Right ventricle myocardium inferior (tissue), 1 donor: ENCODE measurements at regions not wholly inside any gene's neighbourhood (a gene's known extent, or its start where the extent isn't known, plus 50 kb on each side); places are given as distances from the start of the nearest gene placed in this dataset.

Experiments
- ATAC-seq: fragments of 200-7000 bp; cut with Tn5 transposase; one replicate; pipeline ENCODE4 v1.9.1; 2020; ENCODE audit warnings: mild to moderate bottlenecking, moderate library complexity
- DNase-seq: peaks from one replicate; pipeline ENCODE4 v3.0.0; 2021; ENCODE audit errors: missing footprints
- intact Hi-C: fragments of 100-400 bp; cut with DNase I; formaldehyde crosslinking; loops from one replicate; pipeline ENCODE4 v1.11.0; 2022
- donor health status: DM: no; HTN: yes; CAD: no; lungs with severe emphysema.

DNA sequence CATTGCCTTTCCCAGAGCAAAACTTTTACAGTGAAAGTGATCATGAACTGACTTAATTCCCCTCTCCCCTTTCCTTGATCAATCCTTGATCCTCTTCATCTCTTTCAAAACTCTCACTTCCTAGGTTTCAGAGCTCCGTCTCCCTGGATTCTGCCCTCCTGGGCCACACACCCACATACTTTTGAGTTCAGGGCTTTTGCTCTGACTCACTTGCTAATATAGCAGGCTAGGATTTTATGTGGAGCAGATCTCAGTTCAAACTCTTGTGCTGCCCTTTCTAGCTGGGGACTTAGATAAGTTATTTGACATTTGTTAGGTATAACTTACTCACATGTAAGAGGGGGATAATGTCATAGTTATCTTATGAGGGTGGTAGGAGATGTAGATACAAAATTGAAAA lies 109.1 kb upstream of the MLIP start:
- DNase-seq = no peak
- intact Hi-C loops = no loop called here
- no peak for ATAC-seq

DNA sequence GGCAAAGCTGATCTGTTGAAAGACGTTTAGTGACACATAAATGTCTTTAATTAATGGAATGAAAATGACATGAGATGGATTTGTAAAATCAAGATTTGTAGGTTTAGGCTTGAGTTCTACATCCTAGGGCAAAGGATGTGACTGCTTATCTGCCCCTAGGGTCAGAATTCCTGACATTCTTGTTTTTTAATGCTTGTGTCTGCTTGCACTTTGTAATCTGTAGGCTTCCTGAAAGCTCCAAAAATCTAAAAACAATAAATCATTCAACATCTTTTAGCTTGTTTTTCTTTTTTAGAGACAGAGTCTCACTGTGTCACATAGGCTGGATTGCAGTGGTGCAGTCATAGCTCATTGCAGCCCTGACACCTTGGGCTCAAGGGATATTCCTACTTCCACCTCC lies 107.9 kb upstream of the MLIP start:
- ATAC-seq (no peak), DNase-seq (no peak)
- intact Hi-C loops = no loop called here

DNA sequence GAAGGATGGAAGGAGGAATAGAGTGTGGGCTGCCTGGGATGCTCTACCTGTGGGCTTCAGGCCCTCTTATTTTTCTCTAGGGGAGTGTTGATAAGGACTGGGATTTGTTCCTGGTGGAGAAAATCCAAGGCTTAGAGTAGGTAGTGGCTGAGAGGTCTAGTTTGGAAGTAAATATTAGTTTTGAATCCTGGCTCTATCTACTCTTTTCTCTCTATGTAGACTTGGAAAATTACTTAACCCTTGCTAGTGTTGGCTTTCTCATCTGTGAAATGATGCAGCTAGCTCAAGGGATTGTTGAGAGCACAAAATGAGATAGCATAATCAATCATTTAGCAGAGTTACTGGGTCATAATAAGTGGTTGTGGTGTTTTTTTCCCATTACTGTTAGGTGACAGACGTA lies 102.7 kb upstream of the MLIP start:
- DNase-seq (no peak), ATAC-seq (no peak)
- intact Hi-C loops = no loop called here

DNA sequence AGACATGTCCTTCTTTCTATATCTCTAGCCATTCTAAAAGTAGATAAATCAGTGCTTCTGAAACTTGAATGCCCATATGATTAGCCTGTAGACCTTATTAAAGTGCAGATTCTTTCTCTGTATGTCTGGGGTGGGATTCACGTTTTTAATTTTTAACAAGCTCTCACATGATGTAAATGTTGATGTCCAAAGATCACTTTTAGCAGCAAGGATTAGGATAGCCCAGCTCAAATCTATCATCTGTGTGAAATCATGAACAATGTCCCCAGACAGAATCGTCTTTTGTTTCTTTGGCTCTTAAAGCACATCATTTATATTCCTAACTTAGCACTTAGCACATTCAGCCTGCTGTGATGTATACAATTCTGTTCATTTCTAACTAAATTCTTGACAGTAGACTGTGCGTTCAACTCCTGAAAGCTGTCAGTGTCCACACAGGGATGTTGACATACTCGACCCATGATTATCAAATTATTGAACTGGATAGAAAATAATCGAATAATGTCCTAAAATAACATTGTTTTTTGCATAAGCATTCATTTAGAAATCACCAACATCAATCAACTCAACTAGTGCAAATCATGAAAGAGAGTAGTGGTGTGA lies 102.1 kb upstream of the MLIP start:
- DNase-seq (no peak), ATAC-seq (no peak)
- intact Hi-C loops = no loop called here

DNA sequence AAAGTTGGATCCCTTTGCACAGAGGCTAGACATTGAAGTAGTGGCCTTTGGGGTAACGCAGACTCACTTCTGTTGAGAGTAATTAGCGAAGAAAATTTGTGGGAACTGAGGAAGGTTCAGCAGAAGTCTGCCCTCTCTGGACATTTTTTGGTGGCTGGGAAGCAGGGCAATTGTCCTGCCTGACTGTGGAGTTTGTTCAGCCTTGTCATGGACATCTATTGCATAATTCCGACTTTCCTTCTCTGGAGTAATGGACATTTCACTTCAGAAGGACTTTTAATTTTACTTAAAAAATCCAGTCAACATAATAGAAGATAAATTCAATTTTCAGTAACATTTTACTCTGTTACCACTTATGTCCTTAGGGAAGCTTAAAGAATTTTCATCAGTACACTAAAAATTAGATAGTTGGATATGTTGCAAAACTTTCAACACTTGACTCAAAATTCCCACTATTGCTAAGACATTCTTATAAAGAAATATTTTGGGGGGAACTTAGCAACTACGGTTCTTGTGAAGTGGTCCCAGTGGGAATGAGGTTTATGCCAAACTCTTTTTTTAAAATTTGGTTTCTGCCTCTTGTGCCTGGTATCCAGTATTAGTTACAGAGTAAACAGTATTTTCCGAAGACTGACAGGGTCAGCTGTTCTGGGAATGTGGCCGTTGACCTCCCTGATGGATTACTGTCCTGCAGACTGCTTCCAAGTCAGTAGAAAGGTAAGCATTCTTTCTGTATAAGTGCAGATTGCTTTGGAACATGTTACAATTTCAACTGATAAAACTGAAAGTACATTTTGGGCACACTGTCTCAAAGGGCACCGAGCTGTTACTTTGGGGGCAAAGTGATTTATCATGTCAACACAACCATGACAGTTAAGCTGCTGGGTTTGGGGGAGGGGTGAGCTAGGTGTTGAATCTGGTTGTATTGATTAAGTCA lies 100.6 kb upstream of the MLIP start:
- intact Hi-C loops = no loop called here
- ATAC-seq (peak; percentile 88), DNase-seq (no peak)

DNA sequence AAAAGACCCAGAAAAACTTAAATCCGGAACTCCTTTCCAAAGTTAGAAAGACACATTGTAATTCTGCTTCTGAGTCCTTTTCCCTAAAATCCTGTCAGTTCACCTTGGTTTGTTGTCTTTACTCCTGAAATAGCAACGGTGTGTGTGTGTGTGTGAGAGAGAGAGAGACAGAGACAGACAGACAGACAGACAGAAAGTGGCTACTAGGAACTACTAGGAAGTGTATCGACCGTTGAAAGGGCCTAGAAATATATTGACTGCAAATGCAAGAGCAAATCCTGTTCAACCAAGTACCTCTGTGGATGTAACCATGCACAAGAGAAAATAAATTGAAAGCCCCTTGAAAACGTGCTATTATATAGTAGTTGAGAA lies 100.0 kb upstream of the MLIP start:
- intact Hi-C loops = no loop called here
- DNase-seq = no peak
- peak; percentile 46 for ATAC-seq

DNA sequence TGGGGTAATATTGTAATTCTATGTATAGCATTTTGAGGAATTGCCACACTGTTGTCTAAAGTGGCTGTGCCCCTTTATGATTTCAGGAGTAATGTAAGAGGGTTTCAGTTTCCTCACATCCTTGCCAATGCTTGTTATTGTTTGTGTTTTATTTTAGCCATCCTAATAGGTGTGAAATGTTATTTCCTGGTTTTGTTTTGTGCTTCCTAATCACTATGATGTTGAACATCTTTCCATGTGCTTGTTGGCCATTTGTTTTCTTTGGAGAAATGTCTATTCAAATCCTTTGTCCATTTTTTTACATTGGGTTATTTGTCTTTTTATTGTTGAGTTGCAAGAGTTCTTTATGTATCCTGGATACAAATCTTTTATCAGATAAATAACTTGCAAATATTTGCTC lies 97.3 kb upstream of the MLIP start:
- ATAC-seq = no peak
- no peak for DNase-seq
- intact Hi-C loops = no loop called here

DNA sequence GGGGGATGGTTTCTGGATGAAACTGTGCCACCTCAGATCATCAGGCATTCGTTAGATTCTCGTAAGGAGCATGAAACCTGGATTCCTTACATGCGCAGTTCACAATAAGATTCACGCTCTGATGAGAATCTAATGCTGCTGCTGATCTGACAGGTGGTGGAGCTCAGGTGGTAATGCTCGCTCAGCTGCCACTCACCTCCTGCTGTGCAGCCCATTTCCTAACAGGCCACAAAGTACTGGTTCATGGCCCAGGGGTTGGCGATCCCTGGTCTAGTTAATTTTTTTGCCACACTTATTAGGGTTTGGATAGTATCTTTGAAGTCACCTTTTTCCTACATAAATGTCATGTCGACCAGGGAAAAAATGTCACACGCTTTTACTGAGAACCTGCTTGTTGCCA lies 96.8 kb upstream of the MLIP start:
- intact Hi-C loops = no loop called here
- ATAC-seq (no peak), DNase-seq (no peak)

DNA sequence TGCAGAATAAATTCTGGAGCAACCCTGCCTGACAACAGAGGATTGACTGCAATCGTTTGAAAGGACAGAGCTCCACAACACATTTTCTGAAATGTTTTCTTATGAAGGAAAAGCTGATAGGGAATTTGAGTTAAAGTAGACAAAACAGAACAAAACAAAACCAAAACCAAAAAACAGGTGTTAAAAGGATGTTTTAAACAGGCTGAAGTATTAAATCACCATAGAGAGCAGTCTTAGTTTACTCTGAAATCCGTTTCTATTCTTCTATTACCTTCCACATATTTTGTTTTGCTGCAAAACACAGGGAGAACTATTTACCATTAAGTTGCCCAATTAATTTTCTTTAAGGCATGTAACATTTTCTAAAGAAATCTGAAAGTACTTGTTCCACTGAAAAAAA lies 93.4 kb upstream of the MLIP start:
- no peak for ATAC-seq
- intact Hi-C loops = no loop called here
- DNase-seq = no peak

DNA sequence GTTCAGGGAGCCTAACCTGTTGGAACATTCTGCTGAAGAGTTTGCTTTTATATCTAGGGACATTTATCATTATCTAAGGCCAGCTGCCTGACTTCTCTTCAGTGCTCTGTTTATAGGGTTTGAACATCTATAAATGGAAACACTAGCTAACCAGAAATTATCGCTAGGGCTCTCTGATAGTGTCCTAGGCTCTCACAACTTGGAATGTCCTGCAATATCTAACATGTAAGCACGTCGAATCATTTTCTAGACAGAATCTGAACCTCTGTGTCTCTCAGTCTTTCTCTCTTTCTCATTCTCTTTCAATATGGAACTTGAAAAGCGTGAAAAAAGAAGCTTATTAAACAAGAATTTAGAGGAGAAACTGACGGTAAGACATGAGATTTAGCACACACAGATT lies 92.5 kb upstream of the MLIP start:
- DNase-seq (no peak), ATAC-seq (peak; percentile 89)
- intact Hi-C loops = no loop called here

DNA sequence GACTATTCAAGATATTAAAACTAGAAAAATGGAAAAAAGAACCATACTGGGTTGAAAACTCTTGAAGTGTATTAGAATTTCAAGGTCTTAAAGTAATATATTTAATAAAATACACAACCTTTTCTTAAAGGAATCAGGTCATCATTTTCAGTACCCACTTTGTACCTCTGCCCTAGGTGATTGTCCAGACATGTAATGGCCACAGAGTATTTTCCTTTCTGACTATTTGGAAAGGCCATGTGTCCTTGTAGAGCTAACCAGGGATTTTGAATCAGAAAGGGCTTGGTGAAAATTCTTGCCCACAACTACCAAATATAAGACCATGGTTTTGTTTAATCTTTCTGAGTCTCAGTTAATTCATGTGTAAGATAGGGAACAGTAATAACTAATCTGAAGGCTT lies 91.4 kb upstream of the MLIP start:
- no peak for ATAC-seq
- no peak for DNase-seq
- intact Hi-C loops = no loop called here

DNA sequence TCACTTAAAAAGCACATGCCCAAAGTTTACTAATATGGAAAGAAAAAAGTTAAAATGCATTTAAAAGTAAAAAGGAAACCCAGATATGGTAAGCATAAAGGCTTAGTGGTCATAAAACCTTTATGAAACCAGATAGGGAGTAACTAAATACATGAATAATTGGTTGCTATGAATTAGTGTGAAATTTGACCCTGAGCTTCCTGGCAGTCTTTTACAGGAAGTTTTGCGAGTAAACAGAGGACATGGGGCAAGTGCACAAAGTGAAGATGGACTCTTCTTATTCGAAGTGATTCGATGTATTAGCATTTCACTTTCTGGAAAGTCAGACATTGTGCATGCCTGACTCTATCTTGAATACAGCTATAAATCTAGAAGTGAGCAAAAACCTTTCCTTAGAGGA lies 90.9 kb upstream of the MLIP start:
- ATAC-seq (peak; percentile 7), DNase-seq (no peak)
- intact Hi-C loops = no loop called here

DNA sequence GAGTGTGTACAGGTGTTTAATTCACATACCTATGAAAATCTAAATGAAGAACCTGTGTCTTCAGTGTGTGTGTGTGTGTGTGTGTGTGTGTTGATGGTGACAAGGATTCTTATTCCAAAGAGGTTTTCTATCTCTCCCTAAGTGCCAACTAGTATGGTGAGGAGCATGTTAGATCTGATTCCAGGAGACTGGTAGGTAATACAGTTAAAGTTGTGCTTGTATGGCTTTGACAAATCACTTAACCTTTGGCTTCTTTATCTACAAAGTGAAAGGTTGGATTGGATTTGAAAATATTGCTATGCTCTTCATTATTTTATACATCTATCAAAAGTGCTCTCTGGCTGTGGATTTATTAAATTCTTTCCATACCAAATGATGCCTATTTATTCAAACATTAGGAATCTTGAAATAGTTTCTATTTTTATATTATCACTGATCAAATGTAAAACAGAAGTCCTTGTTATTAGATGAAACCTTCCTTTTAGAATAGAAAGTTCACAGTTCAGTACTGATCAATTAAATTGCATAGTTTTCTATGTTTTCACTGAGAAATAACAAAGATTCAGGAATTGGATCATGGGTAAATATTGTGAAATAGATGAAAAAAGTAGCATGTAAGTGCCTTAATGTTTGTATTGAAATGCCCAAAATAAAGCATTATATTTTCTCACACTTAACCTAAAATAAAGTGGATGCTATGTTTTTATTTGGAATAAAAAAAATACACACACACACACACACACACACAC lies 84.4 kb upstream of the MLIP start:
- no peak for ATAC-seq
- intact Hi-C loops = no loop called here

DNA sequence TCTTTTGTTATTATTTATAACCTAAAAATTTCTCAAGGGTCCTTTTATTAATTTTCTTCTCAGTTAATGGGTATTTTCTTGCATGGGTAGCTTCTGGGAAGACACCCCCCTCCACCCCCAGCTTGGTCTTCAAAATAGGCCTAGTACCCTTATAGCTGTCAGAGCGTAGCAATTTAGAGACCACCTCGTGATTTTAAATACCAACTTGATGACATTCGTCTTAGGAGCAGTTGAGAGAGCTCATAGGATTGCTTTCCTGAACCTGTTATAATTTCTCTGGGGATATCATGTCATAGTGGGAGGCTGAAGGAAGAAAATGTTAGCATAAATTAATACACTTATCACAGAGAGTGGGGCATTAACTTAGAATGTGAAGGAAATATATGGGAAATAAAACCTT lies 83.1 kb upstream of the MLIP start:
- ATAC-seq (no peak), DNase-seq (no peak)
- intact Hi-C loops = no loop called here

More for the DNA sequence above, 84.4 kb upstream of the MLIP start:
- DNase-seq = no peak

DNA sequence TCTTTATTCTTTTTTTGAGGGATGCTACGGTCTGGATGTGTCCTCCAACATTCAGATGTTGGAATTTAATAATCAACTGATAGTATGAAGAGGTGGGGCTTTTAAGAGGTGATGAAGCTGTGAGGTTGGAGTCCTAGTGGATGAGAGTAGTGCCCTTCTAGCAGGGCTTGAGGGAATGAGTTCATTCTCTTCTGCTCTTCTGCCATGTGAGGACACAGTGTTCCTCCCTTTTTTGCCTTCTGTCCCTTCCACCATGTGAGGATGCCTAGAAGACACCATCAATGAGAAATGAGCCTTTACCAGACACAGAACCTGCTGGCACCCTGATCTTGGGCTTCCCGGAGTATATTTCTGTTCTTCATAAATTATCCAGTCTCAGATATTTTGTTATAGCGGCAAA lies 82.1 kb upstream of the MLIP start:
- intact Hi-C loops = no loop called here
- ATAC-seq = no peak

DNA sequence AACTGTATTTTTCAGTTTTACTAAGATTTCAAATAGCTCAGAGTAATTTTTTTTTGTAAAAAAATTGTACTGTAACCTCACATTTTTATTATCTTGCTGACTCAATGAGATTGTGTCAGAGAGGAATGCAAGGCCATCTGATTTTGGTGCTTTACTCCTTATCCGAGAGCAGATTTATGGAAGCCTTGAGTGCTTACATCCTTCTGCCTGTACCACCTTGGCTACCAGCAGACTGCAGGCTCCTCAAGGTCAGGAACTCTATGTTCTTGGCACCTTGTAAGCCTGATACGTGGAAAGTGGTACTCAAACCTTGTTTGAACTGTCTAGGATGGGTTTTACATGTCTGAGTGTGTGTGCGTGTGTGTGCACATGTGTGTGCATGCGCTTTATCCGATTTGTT lies 80.1 kb upstream of the MLIP start:
- intact Hi-C loops = no loop called here
- ATAC-seq (peak; percentile 89), DNase-seq (no peak)

More for the DNA sequence above, 82.1 kb upstream of the MLIP start:
- no peak for DNase-seq

DNA sequence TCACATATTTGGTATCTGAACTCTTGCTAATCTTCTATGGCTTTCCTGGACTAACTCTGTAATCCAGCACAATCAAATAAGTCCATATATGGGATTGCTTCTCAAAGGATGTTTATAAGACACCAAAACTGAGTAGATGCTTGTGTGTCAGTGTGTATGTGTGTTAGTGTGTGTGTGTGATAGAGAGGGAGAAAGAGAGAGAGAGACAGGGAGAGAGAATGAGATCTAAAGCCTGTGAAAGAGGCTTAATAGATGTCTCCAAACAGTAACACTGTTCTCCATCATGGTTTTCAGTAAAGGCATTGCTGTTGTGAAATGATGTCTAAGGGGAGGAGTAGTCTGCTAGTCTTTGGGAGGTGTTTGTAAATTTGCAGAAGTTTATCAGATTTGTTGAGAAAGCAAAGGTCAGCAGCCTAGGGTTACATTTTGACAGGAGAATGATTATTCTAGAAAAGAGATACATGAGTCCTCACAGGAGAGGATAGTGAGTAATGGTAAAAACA lies 73.9 kb upstream of the MLIP start:
- intact Hi-C loops = no loop called here
- DNase-seq (no peak), ATAC-seq (no peak)

DNA sequence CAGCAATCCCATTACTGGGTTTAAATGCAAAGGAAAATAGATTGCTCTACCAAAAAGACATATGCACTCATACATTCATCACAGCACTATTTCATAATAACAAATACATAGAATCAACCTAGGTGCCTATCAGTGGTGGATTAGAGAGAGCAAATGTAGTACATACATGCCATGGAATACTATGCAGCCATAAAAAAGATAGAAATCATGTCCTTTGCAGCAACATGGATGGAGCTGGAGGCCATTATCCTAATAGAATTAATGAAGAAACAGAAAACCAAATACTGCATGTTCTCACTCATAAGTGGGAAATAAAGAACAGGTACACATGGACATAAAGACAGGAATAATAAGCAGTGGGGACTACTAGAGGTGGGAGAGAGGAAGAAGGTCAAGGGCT lies 70.7 kb upstream of the MLIP start:
- ATAC-seq (no peak), DNase-seq (no peak)
- intact Hi-C loops = no loop called here

DNA sequence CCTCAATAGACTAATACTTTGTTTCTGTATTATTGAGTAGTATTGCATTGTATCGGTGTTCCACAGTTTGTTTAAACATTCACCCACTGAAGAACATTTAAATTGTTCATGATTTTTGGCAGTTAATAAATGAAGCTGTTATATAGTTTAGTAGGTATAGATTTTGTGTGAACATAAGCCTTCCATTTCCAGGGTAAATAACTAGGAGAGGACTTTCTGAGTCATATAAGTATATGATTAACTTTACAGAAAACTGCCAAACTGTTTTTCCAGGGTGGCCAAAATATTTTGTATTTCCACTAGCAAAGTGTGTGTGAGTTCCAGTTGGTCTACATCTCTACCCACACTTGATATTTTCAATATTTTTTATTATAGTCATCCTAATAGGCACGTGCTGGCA lies 70.0 kb upstream of the MLIP start:
- intact Hi-C loops = no loop called here
- DNase-seq (no peak), ATAC-seq (no peak)

DNA sequence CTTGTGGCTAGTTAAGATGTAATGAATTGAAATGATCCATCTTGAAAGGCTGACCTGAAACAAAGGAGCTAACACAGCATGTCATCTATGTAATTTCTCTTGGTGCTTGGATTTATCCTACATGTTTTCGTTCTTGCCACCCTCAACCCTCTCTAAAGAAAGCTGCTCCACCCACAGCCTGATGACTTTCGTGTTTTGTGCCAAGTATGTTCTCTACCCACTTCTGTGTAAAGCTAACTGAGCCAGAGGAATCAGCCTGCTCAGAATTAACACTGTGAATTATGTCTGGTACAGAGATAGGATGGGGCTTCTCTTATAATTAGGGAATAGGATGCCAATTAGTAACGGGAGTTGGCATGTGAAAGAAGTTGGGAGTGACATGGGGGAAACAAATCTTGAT lies 67.9 kb upstream of the MLIP start:
- ATAC-seq = no peak
- DNase-seq = no peak
- intact Hi-C loops = no loop called here
